Rectal smooth muscle tissue (tissue), 1 donor: ENCODE measurements at regions not wholly inside any gene's neighbourhood (a gene's known extent, or its start where the extent isn't known, plus 50 kb on each side); places are given as distances from the start of the nearest gene placed in this dataset.

Experiments
- H3K27ac ChIP-seq: one replicate; pipeline ENCODE4 v1.7.0; 2013; ENCODE audit warnings: low read depth, low read length, inconsistent platforms
- H3K27me3 ChIP-seq: one replicate; pipeline ENCODE4 v1.7.0; 2013; ENCODE audit warnings: low read length; ENCODE audit not compliant: control insufficient read depth, insufficient read depth
- H3K36me3 ChIP-seq: one replicate; pipeline ENCODE4 v1.7.0; 2013; ENCODE audit warnings: low read length; ENCODE audit not compliant: control insufficient read depth, insufficient read depth
- H3K4me1 ChIP-seq: one replicate; pipeline ENCODE4 v1.7.0; 2013; ENCODE audit warnings: low read length; ENCODE audit not compliant: control insufficient read depth, insufficient read depth
- H3K4me3 ChIP-seq: one replicate; pipeline ENCODE4 v1.7.0; 2013; ENCODE audit warnings: low read length
- H3K9ac ChIP-seq: one replicate; pipeline ENCODE4 v1.7.0; 2013; ENCODE audit warnings: low read length

DNA sequence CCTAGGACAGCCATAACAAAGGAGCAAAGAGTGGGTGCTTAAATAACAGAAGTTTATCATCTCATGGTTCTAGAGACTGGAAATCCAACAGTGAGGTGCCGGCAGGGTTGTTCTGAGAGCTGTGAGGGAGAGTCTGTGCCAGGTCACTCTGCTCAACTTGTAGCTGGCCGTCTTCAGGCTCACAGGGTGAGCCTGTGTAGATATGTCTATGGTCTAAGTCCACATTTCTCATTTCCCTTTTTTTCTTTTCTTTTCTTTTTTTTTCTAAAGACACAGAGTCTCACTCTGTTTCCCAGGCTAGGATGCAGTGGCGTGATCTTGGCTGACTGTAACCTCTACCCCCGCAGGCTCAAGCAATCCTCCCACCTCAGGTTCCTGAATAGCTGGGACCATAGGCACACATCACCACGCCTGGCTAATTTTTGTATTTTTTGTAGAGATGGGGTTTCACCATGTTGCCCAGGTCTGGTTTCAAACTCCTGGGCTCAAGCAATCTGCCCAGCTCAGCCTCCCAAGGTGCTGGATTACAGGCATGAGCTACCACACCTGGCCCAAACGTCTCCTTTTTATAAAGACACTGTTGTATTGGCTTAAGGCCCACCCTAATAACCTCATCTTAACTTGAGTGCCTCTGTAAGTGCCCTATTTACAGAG, 142.2 kb downstream of the SP3 start:
- H3K36me3 ChIP-seq, result no peaks in the 10 kb centered on the region
- H3K9ac ChIP-seq, result no peak overlapping the region
- H3K27me3 ChIP-seq, result no peaks in the 10 kb centered on the region
- no peak overlapping the region for H3K27ac ChIP-seq
- H3K4me3 ChIP-seq, result no peak overlapping the region
- H3K4me1 ChIP-seq, result no peaks in the 10 kb centered on the region

DNA sequence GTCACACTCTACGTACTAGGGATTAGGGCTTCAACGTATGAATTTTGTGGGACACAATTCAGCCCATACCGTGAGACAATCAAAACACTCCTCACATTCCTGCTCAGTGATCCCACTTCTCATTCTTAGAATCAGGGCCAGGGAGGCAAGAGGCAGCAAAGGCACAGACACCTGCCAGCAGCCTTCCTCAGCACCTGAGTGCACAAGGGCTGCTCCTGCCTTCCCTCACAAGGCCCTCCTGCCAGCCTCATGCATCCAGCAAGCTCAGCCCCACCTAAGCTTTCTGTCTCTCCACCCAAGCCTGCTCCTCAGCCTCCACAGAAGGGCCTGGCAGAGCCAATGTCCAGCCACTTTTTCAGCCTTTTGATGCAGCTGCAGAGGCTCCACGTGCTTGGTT, 141.6 kb downstream of the SP3 start:
- Histone ChIP-seq H3K36me3 (no peaks in the 10 kb centered on the region), H3K27ac (no peak overlapping the region), H3K4me3 (no peak overlapping the region), H3K4me1 (no peaks in the 10 kb centered on the region), H3K27me3 (no peaks in the 10 kb centered on the region), H3K9ac (no peak overlapping the region)

DNA sequence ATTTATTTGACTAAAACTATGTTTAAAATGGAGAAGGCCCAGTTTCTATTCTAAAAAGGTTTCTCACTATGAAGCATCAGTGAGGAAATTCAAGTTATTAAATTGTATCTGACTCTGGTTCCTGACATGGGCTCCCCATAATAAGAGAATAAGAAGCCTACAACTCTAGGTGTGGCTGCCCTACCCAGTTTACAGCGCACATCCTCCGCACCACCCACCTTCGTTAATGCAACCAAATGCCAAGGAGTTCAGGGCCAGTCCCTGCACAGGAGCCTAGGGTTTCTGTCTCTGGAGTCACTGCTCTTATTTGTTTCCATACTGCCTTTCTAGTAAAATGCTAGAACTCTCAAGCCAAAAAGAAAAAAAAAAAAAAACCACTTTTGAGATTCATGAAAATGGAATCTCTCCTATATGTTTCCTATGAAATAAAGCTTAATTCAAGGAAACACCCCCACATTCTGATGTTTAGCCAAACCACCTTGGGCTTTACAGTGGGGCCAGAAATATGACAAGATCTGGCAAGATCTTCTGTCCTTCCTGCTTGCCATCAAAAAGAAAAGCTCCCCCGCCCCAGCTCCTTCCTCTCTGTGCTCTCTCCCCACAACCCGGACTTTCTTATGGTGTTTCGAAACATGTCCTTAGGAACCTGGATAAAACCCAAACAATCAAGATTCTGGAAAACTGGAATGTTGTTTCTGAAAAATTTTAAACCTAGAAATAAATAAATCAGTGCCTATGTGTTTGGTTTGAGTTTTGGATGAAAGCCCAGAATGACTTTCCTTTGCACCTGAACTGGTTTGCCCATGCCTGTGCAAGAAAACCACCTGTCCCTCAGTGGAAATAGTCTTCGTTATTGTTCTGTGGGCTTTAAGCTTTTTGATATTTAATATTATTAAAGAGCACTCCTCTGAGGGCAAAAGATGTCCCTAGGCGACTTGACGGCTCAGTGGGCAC, 136.7 kb downstream of the SP3 start:
- H3K4me1 ChIP-seq, result no peaks in the 10 kb centered on the region
- H3K27me3 ChIP-seq, result no peaks in the 10 kb centered on the region
- no peak overlapping the region for H3K4me3 ChIP-seq
- H3K36me3 ChIP-seq, result no peaks in the 10 kb centered on the region
- no peak overlapping the region for H3K27ac ChIP-seq
- H3K9ac ChIP-seq, result no peak overlapping the region

- H3K4me1 ChIP-seq, result no peaks in the 10 kb centered on the region
- H3K27ac ChIP-seq, result no peak overlapping the region
- no peak overlapping the region for H3K9ac ChIP-seq
- no peaks in the 10 kb centered on the region for H3K36me3 ChIP-seq
- no peaks in the 10 kb centered on the region for H3K27me3 ChIP-seq
- no peak overlapping the region for H3K4me3 ChIP-seq
These were observed 135.4 kb downstream of the SP3 start for GRCh38 chr2:173829727-173830126.

DNA sequence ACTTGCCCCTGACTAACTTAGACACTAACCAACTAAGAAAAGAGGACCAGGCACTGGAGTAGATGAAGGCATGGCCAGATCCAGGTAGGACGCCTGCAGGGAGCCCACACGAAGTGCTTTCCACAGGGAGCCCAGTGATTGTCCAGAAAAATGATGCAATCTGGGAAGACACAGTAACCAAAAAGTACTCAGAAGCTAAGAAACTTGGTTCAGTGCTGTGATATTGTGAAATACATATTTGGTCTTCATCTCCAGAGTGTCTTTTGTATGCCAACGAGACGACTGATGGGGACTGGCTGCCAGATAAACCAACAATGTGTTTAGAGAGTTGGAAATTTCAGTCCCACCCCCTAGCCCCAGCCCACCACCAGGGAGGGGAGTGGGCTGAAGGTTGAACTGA, 135.0 kb downstream of the SP3 start:
- no peak overlapping the region for H3K27ac ChIP-seq
- no peak overlapping the region for H3K9ac ChIP-seq
- no peak overlapping the region for H3K4me3 ChIP-seq
- no peaks in the 10 kb centered on the region for H3K36me3 ChIP-seq
- no peaks in the 10 kb centered on the region for H3K27me3 ChIP-seq
- no peaks in the 10 kb centered on the region for H3K4me1 ChIP-seq

DNA sequence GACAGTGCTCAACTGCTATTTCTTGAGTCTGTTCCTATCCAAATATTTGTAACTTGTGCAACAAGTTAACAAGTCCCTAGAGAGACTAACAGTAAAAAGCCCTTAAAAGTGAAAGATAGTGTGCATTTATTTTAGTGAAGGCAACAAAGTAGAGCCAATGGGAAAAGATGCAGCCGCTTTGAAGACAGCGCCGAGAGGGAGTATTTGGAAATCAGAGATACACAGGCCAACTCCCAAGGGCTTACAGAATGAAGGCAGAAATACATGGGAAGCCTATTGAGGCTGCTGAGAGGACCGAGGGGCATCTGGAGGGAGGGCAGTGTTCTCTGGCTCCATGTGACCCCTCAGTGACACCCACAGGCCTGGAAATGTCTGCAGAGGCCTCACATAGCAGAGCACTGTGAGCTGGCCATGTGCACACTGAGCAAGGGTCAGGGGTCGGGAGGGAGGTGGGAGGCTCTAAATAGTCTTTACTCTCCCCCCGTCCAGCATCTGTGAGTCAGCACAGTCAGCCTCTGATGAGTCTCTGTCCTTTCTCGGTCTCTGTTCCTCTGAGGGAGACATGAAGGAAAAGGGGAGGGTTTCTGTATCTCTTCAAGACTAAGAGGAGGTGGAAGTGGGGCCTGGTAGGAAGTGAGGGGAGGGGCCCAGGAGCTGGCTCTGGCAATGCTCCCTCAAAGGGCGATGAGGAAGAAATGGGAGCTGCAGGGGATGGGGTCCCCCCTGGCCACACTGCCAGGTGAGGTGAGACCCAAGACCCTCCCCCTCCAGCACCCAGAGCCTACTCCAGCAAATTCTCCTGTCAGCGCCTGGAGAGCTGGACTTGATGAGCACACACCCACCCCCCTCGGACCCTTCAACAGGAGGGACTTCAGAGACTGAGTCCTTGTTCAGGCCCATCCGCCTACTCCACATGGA, 133.6 kb downstream of the SP3 start:
- Histone ChIP-seq H3K27me3 (no peaks in the 10 kb centered on the region), H3K9ac (no peak overlapping the region), H3K4me3 (no peak overlapping the region), H3K27ac (no peak overlapping the region), H3K36me3 (no peaks in the 10 kb centered on the region), H3K4me1 (no peaks in the 10 kb centered on the region)

DNA sequence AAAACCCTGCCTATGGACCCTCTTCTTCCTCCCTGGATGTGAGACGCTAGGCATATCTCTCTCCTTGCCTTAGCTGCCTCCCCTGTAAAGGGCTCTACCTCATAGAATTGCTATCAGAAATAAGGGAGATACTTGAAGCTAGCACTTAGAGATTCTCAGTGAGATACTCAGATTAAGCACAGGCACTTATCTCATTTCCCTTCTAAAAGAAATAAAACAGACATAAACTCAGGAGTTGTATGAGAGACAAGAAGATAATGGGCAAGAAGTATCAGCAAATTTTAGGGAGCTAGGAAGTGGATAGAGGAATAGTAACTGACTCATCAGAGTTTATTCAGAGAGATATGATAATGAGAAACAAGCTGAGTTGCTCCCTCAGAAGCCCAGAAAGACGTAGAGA, 131.0 kb downstream of the SP3 start:
- Histone ChIP-seq H3K9ac (no peak overlapping the region), H3K4me3 (no peak overlapping the region), H3K27ac (no peak overlapping the region), H3K27me3 (no peaks in the 10 kb centered on the region), H3K36me3 (no peaks in the 10 kb centered on the region), H3K4me1 (no peaks in the 10 kb centered on the region)

GRCh38 chr2:173835726-173836125, 129.4 kb downstream of the SP3 start:
- no peak overlapping the region for H3K27ac ChIP-seq
- H3K36me3 ChIP-seq, result no peaks in the 10 kb centered on the region
- no peak overlapping the region for H3K9ac ChIP-seq
- H3K27me3 ChIP-seq, result no peaks in the 10 kb centered on the region
- H3K4me1 ChIP-seq, result no peaks in the 10 kb centered on the region
- H3K4me3 ChIP-seq, result no peak overlapping the region

DNA sequence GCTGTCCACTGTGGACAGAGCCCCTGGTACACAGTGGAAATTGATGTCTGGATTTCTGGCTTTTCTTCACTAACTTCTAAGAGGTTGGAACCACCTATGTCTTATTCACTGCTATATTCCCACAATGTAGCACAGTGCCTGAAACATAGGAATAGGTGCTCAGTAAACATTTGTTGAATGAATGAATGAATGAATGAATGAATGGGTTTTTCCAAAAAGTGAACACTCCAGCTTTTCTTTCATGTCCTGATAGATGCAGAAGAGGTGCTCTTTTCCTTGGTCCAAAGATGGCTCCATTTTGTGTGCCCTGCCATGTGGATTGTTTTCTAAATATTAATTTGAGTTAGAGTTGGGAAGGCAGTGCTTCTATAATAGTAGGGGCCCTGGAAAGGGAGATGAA, 124.1 kb downstream of the SP3 start:
- H3K9ac ChIP-seq, result no peak overlapping the region
- H3K4me1 ChIP-seq, result no peaks in the 10 kb centered on the region
- H3K36me3 ChIP-seq, result no peaks in the 10 kb centered on the region
- H3K27ac ChIP-seq, result no peak overlapping the region
- H3K27me3 ChIP-seq, result no peaks in the 10 kb centered on the region
- no peak overlapping the region for H3K4me3 ChIP-seq

- no peaks in the 10 kb centered on the region for H3K27me3 ChIP-seq
- H3K9ac ChIP-seq, result no peak overlapping the region
- H3K36me3 ChIP-seq, result no peaks in the 10 kb centered on the region
- no peak overlapping the region for H3K4me3 ChIP-seq
- no peak overlapping the region for H3K27ac ChIP-seq
- H3K4me1 ChIP-seq, result no peaks in the 10 kb centered on the region
These were observed 121.6 kb downstream of the SP3 start for GRCh38 chr2:173843526-173843925.

- H3K4me1 ChIP-seq, result no peaks in the 10 kb centered on the region
- no peaks in the 10 kb centered on the region for H3K36me3 ChIP-seq
- no peak overlapping the region for H3K27ac ChIP-seq
- H3K9ac ChIP-seq, result no peak overlapping the region
- H3K4me3 ChIP-seq, result no peak overlapping the region
- no peaks in the 10 kb centered on the region for H3K27me3 ChIP-seq
These were observed 114.0 kb downstream of the SP3 start for GRCh38 chr2:173851141-173851641.

DNA sequence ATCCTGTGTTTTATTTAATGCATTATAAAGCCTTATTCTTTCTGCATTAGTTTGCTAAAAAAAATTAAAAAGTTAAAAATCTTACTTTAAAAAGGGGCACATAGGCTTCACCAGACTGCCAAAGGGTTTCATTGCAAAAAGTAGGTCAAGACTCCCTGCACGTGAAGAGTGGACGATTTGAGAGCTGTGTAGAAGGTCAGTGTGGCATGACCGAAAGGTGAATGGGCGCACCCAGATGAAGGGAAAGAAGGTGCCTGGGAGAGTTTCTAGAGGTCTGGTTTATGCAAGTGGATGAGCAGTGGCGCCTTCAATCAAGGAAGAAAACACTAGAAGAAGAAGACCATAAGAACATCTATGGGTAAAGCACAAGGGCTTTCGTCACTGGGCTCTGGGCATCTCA, 111.0 kb downstream of the SP3 start:
- H3K4me1 ChIP-seq, result no peaks in the 10 kb centered on the region
- no peaks in the 10 kb centered on the region for H3K27me3 ChIP-seq
- H3K27ac ChIP-seq, result no peak overlapping the region
- H3K36me3 ChIP-seq, result no peaks in the 10 kb centered on the region
- H3K9ac ChIP-seq, result no peak overlapping the region
- H3K4me3 ChIP-seq, result no peak overlapping the region
